Tibial artery (tissue), 4 donors: ENCODE measurements at regions not wholly inside any gene's neighbourhood (a gene's known extent, or its start where the extent isn't known, plus 50 kb on each side); places are given as distances from the start of the nearest gene placed in this dataset.
"Not testable (repeated sequence)": the region's sequence is repeated elsewhere in the genome, so short reads cannot be mapped to it uniquely, and the experiment has no call there.

Experiments used
- DNase-seq, 2 donors: peaks; one replicate each; pipeline ENCODE4 v3.0.0-alpha.2; 2019
- H3K27ac ChIP-seq, 2 donors: fragments of 200-600 bp; sonication (generic) in 1 of 2; 1 replicate in 1 of 2; 2 replicates in 1 of 2; pipeline ENCODE4 v1.5.1; 2018 to 2019; ENCODE audit warnings: mild to moderate bottlenecking in 1 of 2
- H3K27me3 ChIP-seq, 2 donors: fragments of 200-600 bp; sonication (generic) in 1 of 2; one replicate each; pipeline versions ENCODE4 v1.5.1 to v1.6.0; 2016 to 2019
- H3K36me3 ChIP-seq, 3 donors: fragments of 200-600 bp; sonication (generic) in 2 of 3; one replicate each; pipeline ENCODE4 v1.5.1; 2016 to 2019; ENCODE audit warnings: mild to moderate bottlenecking in 2 of 3
- H3K4me1 ChIP-seq, 4 donors: fragments of 200-600 bp; sonication (generic) in 2 of 4; 1 replicate in 3 of 4; 2 replicates in 1 of 4; pipeline ENCODE4 v1.5.1; 2016 to 2019
- H3K4me3 ChIP-seq, 2 donors: fragments of 200-600 bp; sonication (generic) in 1 of 2; 1 replicate in 1 of 2; 2 replicates in 1 of 2; pipeline ENCODE4 v1.5.1; 2018 to 2019; ENCODE audit warnings: mild to moderate bottlenecking in 2 of 2
- H3K9me3 ChIP-seq, 3 donors: fragments of 200-600 bp; sonication (generic) in 1 of 3; one replicate each; pipeline ENCODE4 v1.5.1; 2016 to 2019
- intact Hi-C: fragments of 100-400 bp; cut with DNase I; formaldehyde crosslinking; loops from one replicate; pipeline ENCODE4 v1.15.0; 2023; ENCODE audit warnings: low total_unique reads
- TF ChIP-seq, protein P1 (sequence below), 2 experiments: fragments of 200-600 bp in 1 of 2; fragments of 450-650 bp in 1 of 2; IDR thresholded peaks; one replicate each; pipeline ENCODE4 v1.5.1; 2017 to 2019; ENCODE audit warnings: antibody characterized with exemption in 2 of 2, mild to moderate bottlenecking in 1 of 2, moderate library complexity in 1 of 2

DNA sequence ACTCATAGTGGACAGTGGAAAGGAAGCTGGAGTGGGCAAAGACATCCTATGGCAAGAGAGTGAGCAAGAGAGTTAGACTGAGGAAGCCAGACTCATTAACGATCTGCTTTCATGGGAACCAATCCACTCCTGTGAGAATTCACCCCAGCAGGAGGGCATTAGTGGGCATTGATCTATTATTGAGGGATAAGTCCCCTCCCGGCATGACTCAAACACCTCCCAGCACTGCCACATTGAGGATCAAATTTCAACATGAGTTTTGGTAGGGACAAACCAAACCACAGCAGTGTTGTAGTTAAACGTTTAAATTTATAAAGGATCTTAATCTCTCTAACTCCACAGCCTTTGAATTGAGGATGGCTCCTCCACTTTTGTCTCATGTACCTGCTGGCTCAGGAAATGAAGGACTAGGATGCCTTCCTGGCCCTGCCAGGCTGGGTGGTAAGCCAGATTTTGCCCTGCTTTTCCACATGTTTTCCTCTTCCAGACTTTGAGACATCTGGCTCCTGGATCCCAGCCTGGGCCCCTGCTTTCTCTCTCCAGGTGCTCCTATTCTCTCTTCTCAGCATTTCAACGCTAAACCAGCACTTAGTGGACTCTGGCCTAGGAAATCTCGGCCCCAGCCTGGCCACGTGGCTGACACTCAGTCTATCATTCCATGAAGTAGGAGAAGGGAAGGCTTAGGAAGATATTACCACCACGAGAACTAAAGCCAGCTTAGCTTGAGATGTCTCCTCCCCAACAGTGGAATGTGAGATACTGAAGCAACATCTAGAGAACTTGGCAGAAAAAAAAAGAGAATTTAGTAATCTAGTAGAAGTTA lies 96.5 kb upstream of the PIP4K2A start:
- Histone ChIP-seq H3K27me3 (no peaks in the 10 kb centered on the region), H3K4me1 (no peaks in the 10 kb centered on the region)

GRCh38 chr10:22807238-22807637 lies 92.9 kb upstream of the PIP4K2A start:
- intact Hi-C loops = no loop called here
- H3K27ac ChIP-seq = no peak overlapping the region
- TF ChIP-seq, protein P1, sequence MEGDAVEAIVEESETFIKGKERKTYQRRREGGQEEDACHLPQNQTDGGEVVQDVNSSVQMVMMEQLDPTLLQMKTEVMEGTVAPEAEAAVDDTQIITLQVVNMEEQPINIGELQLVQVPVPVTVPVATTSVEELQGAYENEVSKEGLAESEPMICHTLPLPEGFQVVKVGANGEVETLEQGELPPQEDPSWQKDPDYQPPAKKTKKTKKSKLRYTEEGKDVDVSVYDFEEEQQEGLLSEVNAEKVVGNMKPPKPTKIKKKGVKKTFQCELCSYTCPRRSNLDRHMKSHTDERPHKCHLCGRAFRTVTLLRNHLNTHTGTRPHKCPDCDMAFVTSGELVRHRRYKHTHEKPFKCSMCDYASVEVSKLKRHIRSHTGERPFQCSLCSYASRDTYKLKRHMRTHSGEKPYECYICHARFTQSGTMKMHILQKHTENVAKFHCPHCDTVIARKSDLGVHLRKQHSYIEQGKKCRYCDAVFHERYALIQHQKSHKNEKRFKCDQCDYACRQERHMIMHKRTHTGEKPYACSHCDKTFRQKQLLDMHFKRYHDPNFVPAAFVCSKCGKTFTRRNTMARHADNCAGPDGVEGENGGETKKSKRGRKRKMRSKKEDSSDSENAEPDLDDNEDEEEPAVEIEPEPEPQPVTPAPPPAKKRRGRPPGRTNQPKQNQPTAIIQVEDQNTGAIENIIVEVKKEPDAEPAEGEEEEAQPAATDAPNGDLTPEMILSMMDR (IDR thresholded peaks at IDR 0.05) = no peak

More for the DNA sequence above, 96.5 kb upstream of the PIP4K2A start:
- Histone ChIP-seq H3K4me3 (no peak overlapping the region), H3K36me3 (no peaks in the 10 kb centered on the region), H3K27ac (no peak overlapping the region), H3K9me3 (no peaks in the 10 kb centered on the region)
- no peak for DNase-seq
- intact Hi-C loops = no loop called here
- TF ChIP-seq, protein P1 (IDR thresholded peaks at IDR 0.05) = no peak

DNA sequence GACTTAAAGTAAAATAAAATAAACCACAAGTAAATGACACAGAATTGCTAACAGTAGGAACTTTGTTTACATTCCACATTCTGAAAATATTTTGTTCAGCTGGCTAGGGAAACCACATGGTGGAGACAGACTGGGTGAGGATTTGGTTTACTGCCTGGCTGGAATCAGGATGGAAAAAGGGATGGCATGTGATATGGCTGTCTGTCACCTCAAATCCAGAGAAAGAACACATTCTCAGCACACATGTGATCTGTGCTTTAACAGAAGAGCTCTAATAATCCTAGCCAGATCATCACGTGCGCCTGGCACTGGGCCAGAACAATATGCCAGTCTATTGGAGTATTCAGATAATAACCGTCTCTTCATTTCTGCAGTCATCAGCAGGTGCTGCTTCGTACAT lies 90.9 kb upstream of the PIP4K2A start:
- peaks cover 0 to 31% (median 11%) of the 10 kb centered on the region in 4 donors for H3K4me1 ChIP-seq
- DNase-seq = peak in 1 of 2 donors; percentile 43
- intact Hi-C loops = no loop called here
- H3K27ac ChIP-seq = no peak overlapping the region
- H3K4me3 ChIP-seq = no peak overlapping the region
- no peaks in the 10 kb centered on the region for H3K36me3 ChIP-seq
- no peaks in the 10 kb centered on the region for H3K9me3 ChIP-seq
- H3K27me3 ChIP-seq = no peaks in the 10 kb centered on the region
- TF ChIP-seq, protein P1 (IDR thresholded peaks at IDR 0.05) = no peak

More at GRCh38 chr10:22807238-22807637, 92.9 kb upstream of the PIP4K2A start:
- H3K27me3 ChIP-seq = no peaks in the 10 kb centered on the region
- H3K4me1 ChIP-seq = peaks cover 0 to 31% (median 11%) of the 10 kb centered on the region in 4 donors
- H3K4me3 ChIP-seq = no peak overlapping the region
- no peaks in the 10 kb centered on the region for H3K9me3 ChIP-seq
- H3K36me3 ChIP-seq = no peaks in the 10 kb centered on the region
- DNase-seq = no peak

GRCh38 chr10:22803261-22803885 lies 89.0 kb upstream of the PIP4K2A start:
- TF ChIP-seq, protein P1 (IDR thresholded peaks at IDR 0.05) = no peak
- intact Hi-C loops = no loop called here
- no peaks in the 10 kb centered on the region for H3K27me3 ChIP-seq
- H3K27ac ChIP-seq = no peak overlapping the region
- no peak for DNase-seq
- H3K36me3 ChIP-seq = no peaks in the 10 kb centered on the region
- peaks cover 0 to 31% (median 11%) of the 10 kb centered on the region in 4 donors for H3K4me1 ChIP-seq
- H3K4me3 ChIP-seq = no peak overlapping the region
- no peaks in the 10 kb centered on the region for H3K9me3 ChIP-seq

DNA sequence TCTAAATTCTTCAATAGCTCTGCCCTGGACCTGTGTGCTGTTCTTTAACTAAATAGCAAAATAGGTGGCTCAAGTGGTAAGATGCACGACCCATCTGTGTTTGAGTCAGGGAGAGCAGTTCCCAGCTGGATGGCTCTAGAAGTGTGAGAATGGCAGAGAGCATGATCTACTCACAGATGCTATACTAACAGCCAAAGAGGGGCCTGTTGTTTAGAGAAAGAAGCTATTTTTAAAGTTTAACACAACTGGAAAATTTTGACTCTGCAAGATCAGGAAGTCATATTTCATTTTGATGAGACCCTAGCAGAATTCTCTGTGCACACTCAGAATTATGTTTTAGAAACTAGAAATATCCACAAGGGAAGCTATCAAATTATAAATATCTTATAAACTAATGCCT lies 87.4 kb upstream of the PIP4K2A start:
- TF ChIP-seq, protein P1 (IDR thresholded peaks at IDR 0.05) = no peak
- intact Hi-C loops = no loop called here
- DNase-seq = no peak

DNA sequence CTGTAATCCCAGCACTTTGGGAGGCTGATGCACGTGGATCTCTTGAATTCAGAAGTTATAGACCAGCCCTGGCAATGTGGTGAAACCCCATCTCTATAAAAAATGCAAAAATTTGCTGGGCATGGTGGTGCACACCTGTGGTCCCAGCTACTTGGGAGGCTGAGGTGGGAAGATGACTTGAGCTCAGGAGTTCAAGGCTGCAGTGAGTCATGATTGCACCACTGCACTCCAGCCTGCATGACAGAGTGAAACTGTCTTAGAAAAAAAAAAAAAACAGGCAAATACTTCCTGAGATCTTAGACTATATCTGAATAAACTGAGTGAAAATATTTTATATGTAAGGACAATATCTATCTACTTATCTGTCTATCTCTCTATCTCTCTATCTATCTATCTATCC lies 83.4 kb upstream of the PIP4K2A start:
- H3K9me3 ChIP-seq, H3K4me1 ChIP-seq, H3K27me3 ChIP-seq, H3K27ac ChIP-seq, DNase-seq, H3K4me3 ChIP-seq, intact Hi-C loops, H3K36me3 ChIP-seq: not testable (repeated sequence)

More for the DNA sequence above, 87.4 kb upstream of the PIP4K2A start:
- no peak overlapping the region for H3K27ac ChIP-seq
- H3K27me3 ChIP-seq = no peaks in the 10 kb centered on the region
- H3K9me3 ChIP-seq = no peaks in the 10 kb centered on the region
- no peaks in the 10 kb centered on the region for H3K36me3 ChIP-seq
- H3K4me3 ChIP-seq = no peak overlapping the region
- H3K4me1 ChIP-seq = peaks cover 0 to 31% (median 11%) of the 10 kb centered on the region in 4 donors
